Left ventricle myocardium superior (tissue), 1 donor: ENCODE measurements at regions not wholly inside any gene's neighbourhood (a gene's known extent, or its start where the extent isn't known, plus 50 kb on each side); places are given as distances from the start of the nearest gene placed in this dataset.
"Not testable (repeated sequence)": the region's sequence is repeated elsewhere in the genome, so short reads cannot be mapped to it uniquely, and the experiment has no call there.

Source experiments
- ATAC-seq: fragments of 200-7000 bp; cut with Tn5 transposase; one replicate; pipeline ENCODE4 v1.9.1; 2020; ENCODE audit warnings: mild to moderate bottlenecking, moderate library complexity
- DNase-seq: peaks from one replicate; pipeline ENCODE4 v3.0.0-alpha.2; 2020
- intact Hi-C: fragments of 100-400 bp; cut with micrococcal nuclease; formaldehyde crosslinking; loops from one replicate; pipeline ENCODE4 v1.11.0; 2022
- donor health status: DM: no; HTN: yes; CAD: no; lungs with severe emphysema.

GRCh38 chr3:137669519-137670060, 94.5 kb upstream of the SOX14 start:
- intact Hi-C loops, result no loop called here
- DNase-seq (no peak), ATAC-seq (no peak)

- intact Hi-C loops, result no loop called here
- no peak for ATAC-seq
- DNase-seq, result no peak
Measured at GRCh38 chr3:137687181-137687879, 76.8 kb upstream of the SOX14 start.

GRCh38 chr3:137692803-137693431, 71.2 kb upstream of the SOX14 start:
- ATAC-seq, result no peak
- no peak for DNase-seq
- intact Hi-C loops, result no loop called here

DNA sequence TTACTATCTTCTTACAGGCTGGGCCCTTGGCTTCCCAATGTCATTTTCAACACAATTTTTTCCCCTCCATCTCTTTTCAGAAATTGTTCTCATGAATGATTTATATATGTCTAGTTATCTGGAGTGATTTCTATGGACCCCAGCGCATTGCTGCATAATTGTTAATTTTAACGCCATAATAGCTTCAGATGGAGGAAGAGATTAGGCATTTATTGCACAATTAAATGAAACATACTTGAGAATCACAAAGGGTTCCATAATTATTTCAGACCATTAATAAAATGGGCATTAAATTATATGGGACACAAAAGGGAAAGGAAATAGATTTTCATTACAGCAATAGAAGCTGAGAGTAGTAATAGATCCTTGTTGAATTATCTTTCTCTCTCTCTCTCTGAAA, 70.3 kb upstream of the SOX14 start:
- DNase-seq (no peak), ATAC-seq (no peak)
- intact Hi-C loops, result no loop called here

GRCh38 chr3:137694836-137695235, 69.3 kb upstream of the SOX14 start:
- ATAC-seq (no peak), DNase-seq (no peak)
- intact Hi-C loops, result no loop called here

GRCh38 chr3:137695351-137695750, 68.8 kb upstream of the SOX14 start:
- no peak for ATAC-seq
- DNase-seq, result no peak
- intact Hi-C loops, result no loop called here

- ATAC-seq (no peak), DNase-seq (no peak)
- intact Hi-C loops, result no loop called here
Measured at GRCh38 chr3:137709011-137709601, 55.0 kb upstream of the SOX14 start.

DNA sequence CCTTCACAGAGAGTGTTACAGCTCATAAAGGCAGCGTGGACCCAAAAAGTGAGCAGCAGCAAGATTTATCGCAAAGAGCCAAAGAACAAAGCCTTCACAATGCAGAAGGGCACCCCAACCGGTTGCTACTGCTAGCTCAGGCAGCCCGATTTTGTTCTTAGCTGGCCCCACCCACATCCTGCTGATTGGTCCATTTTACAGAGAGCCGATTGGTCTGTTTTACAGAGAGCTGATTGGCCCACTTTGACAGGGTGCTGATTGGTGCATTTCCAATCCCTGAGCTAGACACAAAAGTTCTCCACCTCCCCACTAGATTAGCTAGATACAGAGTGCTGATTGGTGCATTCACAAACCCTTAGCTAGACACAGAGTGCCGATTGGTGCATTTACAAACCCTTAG, 50.1 kb upstream of the SOX14 start:
- intact Hi-C loops, ATAC-seq, DNase-seq: not testable (repeated sequence)
